ENCODE measurements at regions not wholly inside any gene's neighbourhood (a gene's known extent, or its start where the extent isn't known, plus 50 kb on each side); places are given as distances from the start of the nearest gene placed in this dataset.

DNA sequence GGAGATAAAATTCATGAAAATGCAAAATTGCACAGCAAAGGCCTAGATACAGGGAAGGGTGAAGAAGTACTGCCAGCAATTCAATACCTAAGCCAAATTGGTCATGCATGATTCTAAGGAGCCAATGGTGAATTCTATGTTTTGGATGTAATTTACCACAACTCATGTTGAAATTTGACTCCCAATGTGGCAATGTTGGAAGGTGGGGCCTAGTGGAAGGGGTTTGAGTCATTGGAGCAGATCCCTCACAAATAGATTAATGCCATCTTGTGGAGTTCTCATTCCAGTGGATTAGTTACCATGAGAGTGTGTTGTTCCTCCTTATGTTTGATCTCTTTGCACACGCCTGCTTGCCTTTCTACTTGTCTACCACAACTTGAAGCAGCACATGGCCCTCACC lies 194.0 kb upstream of the ALG10 start:
- TF ChIP-seq, protein P1, sequence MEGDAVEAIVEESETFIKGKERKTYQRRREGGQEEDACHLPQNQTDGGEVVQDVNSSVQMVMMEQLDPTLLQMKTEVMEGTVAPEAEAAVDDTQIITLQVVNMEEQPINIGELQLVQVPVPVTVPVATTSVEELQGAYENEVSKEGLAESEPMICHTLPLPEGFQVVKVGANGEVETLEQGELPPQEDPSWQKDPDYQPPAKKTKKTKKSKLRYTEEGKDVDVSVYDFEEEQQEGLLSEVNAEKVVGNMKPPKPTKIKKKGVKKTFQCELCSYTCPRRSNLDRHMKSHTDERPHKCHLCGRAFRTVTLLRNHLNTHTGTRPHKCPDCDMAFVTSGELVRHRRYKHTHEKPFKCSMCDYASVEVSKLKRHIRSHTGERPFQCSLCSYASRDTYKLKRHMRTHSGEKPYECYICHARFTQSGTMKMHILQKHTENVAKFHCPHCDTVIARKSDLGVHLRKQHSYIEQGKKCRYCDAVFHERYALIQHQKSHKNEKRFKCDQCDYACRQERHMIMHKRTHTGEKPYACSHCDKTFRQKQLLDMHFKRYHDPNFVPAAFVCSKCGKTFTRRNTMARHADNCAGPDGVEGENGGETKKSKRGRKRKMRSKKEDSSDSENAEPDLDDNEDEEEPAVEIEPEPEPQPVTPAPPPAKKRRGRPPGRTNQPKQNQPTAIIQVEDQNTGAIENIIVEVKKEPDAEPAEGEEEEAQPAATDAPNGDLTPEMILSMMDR (conservative IDR thresholded peaks at IDR 0.05; ENCODE audit: low read depth, low read length), result no peak
- TF ChIP-seq EZH2 (IDR thresholded peaks at IDR 0.05; ENCODE audit: low read length, unreplicated experiment), result no peak
- no peak for TF ChIP-seq EZH2phosphoT487 (IDR thresholded peaks at IDR 0.05; ENCODE audit: borderline replicate concordance, low read length)

Measured in PC-3 (cell line).